Mesendoderm (in vitro differentiated cells): ENCODE measurements at regions not wholly inside any gene's neighbourhood (a gene's known extent, or its start where the extent isn't known, plus 50 kb on each side); places are given as distances from the start of the nearest gene placed in this dataset.

Experiments
- DNase-seq: peaks from one replicate; pipeline ENCODE4 v3.0.0; 2013
- H2AK5ac ChIP-seq: 2 replicates; pipeline ENCODE4 v1.6.1; 2013; ENCODE audit warnings: low read length, inconsistent platforms
- H2BK120ac ChIP-seq: 2 replicates; pipeline ENCODE4 v1.6.1; 2013; ENCODE audit warnings: low read depth, mild to moderate bottlenecking, low read length, moderate library complexity, mixed read lengths
- H2BK15ac ChIP-seq: replicated peaks from 2 replicates; pipeline ENCODE4 v1.6.1; 2013; ENCODE audit warnings: low read depth, mild to moderate bottlenecking, moderate library complexity
- H2BK5ac ChIP-seq: 2 replicates; pipeline ENCODE4 v1.6.1; 2013; ENCODE audit warnings: low read length, inconsistent platforms
- H3K18ac ChIP-seq: 2 replicates; pipeline ENCODE4 v1.6.1; 2013; ENCODE audit warnings: mild to moderate bottlenecking, low read length, mixed read lengths
- H3K23ac ChIP-seq: one replicate; pipeline ENCODE4 v1.6.1; 2013; ENCODE audit warnings: low read length
- H3K27ac ChIP-seq: 2 replicates; pipeline ENCODE4 v1.5.1; 2013; ENCODE audit warnings: low read depth, mild to moderate bottlenecking, inconsistent platforms, low read length, moderate library complexity
- H3K27me3 ChIP-seq: 2 replicates; pipeline ENCODE4 v1.6.1; 2013; ENCODE audit warnings: low read length, control low read depth, mild to moderate bottlenecking, inconsistent platforms; ENCODE audit not compliant: insufficient read depth, poor library complexity
- H3K36me3 ChIP-seq: 2 replicates; pipeline ENCODE4 v1.6.1; 2013; ENCODE audit warnings: low read length, inconsistent platforms; ENCODE audit not compliant: control insufficient read depth, insufficient read depth
- H3K4ac ChIP-seq: one replicate; pipeline ENCODE4 v1.6.1; 2013; ENCODE audit warnings: low read depth, mild to moderate bottlenecking, low read length, moderate library complexity
- H3K4me1 ChIP-seq: 2 replicates; pipeline ENCODE4 v1.6.1; 2013; ENCODE audit warnings: low read depth, low read length, inconsistent platforms; ENCODE audit not compliant: control insufficient read depth
- H3K4me2 ChIP-seq: 2 replicates; pipeline ENCODE4 v1.6.1; 2013; ENCODE audit warnings: low read length
- H3K4me3 ChIP-seq: 2 replicates; pipeline ENCODE4 v1.5.1; 2013; ENCODE audit warnings: mild to moderate bottlenecking, low read length
- H3K56ac ChIP-seq: one replicate; pipeline ENCODE4 v1.6.1; 2013; ENCODE audit warnings: low read length
- H3K79me1 ChIP-seq: 2 replicates; pipeline ENCODE4 v1.6.1; 2013; ENCODE audit warnings: low read length, inconsistent platforms
- H3K79me2 ChIP-seq: 2 replicates; pipeline ENCODE4 v1.6.1; 2013; ENCODE audit warnings: mild to moderate bottlenecking, low read length; ENCODE audit not compliant: control insufficient read depth, insufficient read depth
- H3K9ac ChIP-seq: 2 replicates; pipeline ENCODE4 v1.6.1; 2013; ENCODE audit warnings: low read length, inconsistent platforms
- H4K5ac ChIP-seq: one replicate; pipeline ENCODE4 v1.6.1; 2013; ENCODE audit warnings: low read length
- H4K8ac ChIP-seq: one replicate; pipeline ENCODE4 v1.6.1; 2013; ENCODE audit warnings: low read depth, mild to moderate bottlenecking, control low read depth, low read length, moderate library complexity
- WGBS: extraction: QIAGEN DNeasy Blood & Tissue Kit; methylation state at CpG from one replicate; pipeline ENCODE4 v1.1.7; 2013; ENCODE audit warnings: low lambda C conversion rate, missing lambda C conversion rate; ENCODE audit not compliant: insufficient coverage; ENCODE audit errors: extremely low coverage; 5-methylcytosine and 5-hydroxymethylcytosine counted together

GRCh38 chr5:2220741-2221140 lies 338.0 kb upstream of the IRX4 start:
- H3K36me3 ChIP-seq = no peaks in the 10 kb centered on the region
- no peak overlapping the region for H2BK120ac ChIP-seq
- H3K4ac ChIP-seq = no peak overlapping the region
- H3K4me3 ChIP-seq = no peak overlapping the region
- no peak overlapping the region for H4K5ac ChIP-seq
- H4K8ac ChIP-seq = no peak overlapping the region
- H2BK5ac ChIP-seq = no peak overlapping the region
- H3K27ac ChIP-seq = no peak overlapping the region
- H3K18ac ChIP-seq = no peak overlapping the region
- no peak overlapping the region for H2BK15ac ChIP-seq
- H3K9ac ChIP-seq = no peak overlapping the region
- no CpG with 5 or more reads among the region's 7 CpGs for WGBS
- H3K79me2 ChIP-seq = no peaks in the 10 kb centered on the region
- no peak overlapping the region for H2AK5ac ChIP-seq
- no peaks in the 10 kb centered on the region for H3K4me1 ChIP-seq
- H3K27me3 ChIP-seq = no peaks in the 10 kb centered on the region
- no peak overlapping the region for H3K23ac ChIP-seq
- no peak overlapping the region for H3K4me2 ChIP-seq
- no peaks in the 10 kb centered on the region for H3K79me1 ChIP-seq
- no peak overlapping the region for H3K56ac ChIP-seq
- no peak for DNase-seq

- no peak overlapping the region for H2AK5ac ChIP-seq
- WGBS = 73% methylated on average over 2 of the region's 3 CpGs
- no peak overlapping the region for H3K27ac ChIP-seq
- H3K4me1 ChIP-seq = no peaks in the 10 kb centered on the region
- no peak overlapping the region for H3K9ac ChIP-seq
- no peaks in the 10 kb centered on the region for H3K79me2 ChIP-seq
- H3K4ac ChIP-seq = no peak overlapping the region
- no peak overlapping the region for H3K4me2 ChIP-seq
- H3K23ac ChIP-seq = no peak overlapping the region
- no peaks in the 10 kb centered on the region for H3K27me3 ChIP-seq
- no peak for DNase-seq
- no peak overlapping the region for H2BK15ac ChIP-seq
- H4K5ac ChIP-seq = no peak overlapping the region
- H3K18ac ChIP-seq = no peak overlapping the region
- no peaks in the 10 kb centered on the region for H3K36me3 ChIP-seq
- no peak overlapping the region for H4K8ac ChIP-seq
- no peak overlapping the region for H3K4me3 ChIP-seq
- no peak overlapping the region for H2BK120ac ChIP-seq
- H3K56ac ChIP-seq = no peak overlapping the region
- no peak overlapping the region for H2BK5ac ChIP-seq
- no peaks in the 10 kb centered on the region for H3K79me1 ChIP-seq
Observed at GRCh38 chr5:2219149-2219776, 336.5 kb upstream of the IRX4 start.

- no peak for DNase-seq
Observed at GRCh38 chr5:2217219-2217618, 334.5 kb upstream of the IRX4 start.

GRCh38 chr5:2214910-2215590 lies 332.3 kb upstream of the IRX4 start:
- no peak overlapping the region for H4K8ac ChIP-seq
- H3K23ac ChIP-seq = no peak overlapping the region
- no peaks in the 10 kb centered on the region for H3K79me2 ChIP-seq
- H3K9ac ChIP-seq = no peak overlapping the region
- H3K79me1 ChIP-seq = no peaks in the 10 kb centered on the region
- no peak overlapping the region for H2BK120ac ChIP-seq
- H3K27ac ChIP-seq = no peak overlapping the region
- no peak overlapping the region for H4K5ac ChIP-seq
- H3K18ac ChIP-seq = no peak overlapping the region
- WGBS = no CpG with 5 or more reads among the region's 15 CpGs
- no peaks in the 10 kb centered on the region for H3K36me3 ChIP-seq
- H3K4me2 ChIP-seq = no peak overlapping the region
- H3K4me3 ChIP-seq = no peak overlapping the region
- no peak overlapping the region for H3K56ac ChIP-seq
- no peaks in the 10 kb centered on the region for H3K4me1 ChIP-seq
- no peaks in the 10 kb centered on the region for H3K27me3 ChIP-seq
- H2BK15ac ChIP-seq = no peak overlapping the region
- H3K4ac ChIP-seq = no peak overlapping the region
- H2BK5ac ChIP-seq = no peak overlapping the region
- no peak overlapping the region for H2AK5ac ChIP-seq
- no peak for DNase-seq

More at GRCh38 chr5:2217219-2217618, 334.5 kb upstream of the IRX4 start:
- no CpG with 5 or more reads among the region's 4 CpGs for WGBS
- Histone ChIP-seq H3K4ac (no peak overlapping the region), H3K36me3 (no peaks in the 10 kb centered on the region), H3K4me3 (no peak overlapping the region), H3K4me1 (no peaks in the 10 kb centered on the region), H3K4me2 (no peak overlapping the region), H3K27me3 (no peaks in the 10 kb centered on the region), H2AK5ac (no peak overlapping the region), H3K56ac (no peak overlapping the region), H3K27ac (no peak overlapping the region), H2BK5ac (no peak overlapping the region), H3K79me2 (no peaks in the 10 kb centered on the region), H3K18ac (no peak overlapping the region), H3K9ac (no peak overlapping the region), H2BK15ac (no peak overlapping the region), H3K79me1 (no peaks in the 10 kb centered on the region), H4K5ac (no peak overlapping the region), H4K8ac (no peak overlapping the region), H3K23ac (no peak overlapping the region), H2BK120ac (no peak overlapping the region)

DNA sequence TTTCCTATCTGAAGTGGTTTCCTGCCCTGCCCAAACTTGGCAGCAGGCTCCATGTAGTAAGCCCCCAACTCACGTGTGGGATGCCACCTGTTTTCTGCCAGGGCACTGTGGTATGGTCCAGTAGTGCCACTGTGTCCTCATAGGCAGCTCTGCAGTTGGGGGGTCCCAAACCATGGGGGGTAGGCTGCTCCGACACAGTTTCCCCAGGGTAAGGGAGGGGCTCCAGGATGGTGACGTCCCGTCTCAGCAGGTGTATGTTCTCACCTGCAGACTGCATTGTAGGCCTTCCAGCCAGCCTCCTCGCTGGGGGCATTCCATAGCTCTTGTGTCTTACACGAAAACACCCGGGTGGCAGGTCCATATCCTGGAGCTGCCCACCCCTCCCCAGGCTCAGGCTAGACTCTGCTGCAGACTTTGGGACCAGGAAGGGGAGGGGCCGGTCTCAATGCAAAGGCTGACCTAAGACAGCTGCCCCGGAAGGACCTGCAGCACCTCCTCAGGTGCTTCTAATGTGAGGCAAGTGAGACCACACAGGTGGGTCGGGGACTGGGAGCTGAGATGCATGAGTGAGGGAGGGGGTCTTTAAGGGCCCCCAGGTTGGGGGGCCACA lies 330.5 kb upstream of the IRX4 start:
- H3K27me3 ChIP-seq = no peaks in the 10 kb centered on the region
- no peak overlapping the region for H3K56ac ChIP-seq
- H3K4me2 ChIP-seq = no peak overlapping the region
- no peak overlapping the region for H3K18ac ChIP-seq
- no peak overlapping the region for H2BK15ac ChIP-seq
- WGBS = no CpG with 5 or more reads among the region's 10 CpGs
- no peak overlapping the region for H3K9ac ChIP-seq
- no peak overlapping the region for H3K27ac ChIP-seq
- H3K79me2 ChIP-seq = no peaks in the 10 kb centered on the region
- H4K5ac ChIP-seq = no peak overlapping the region
- no peak overlapping the region for H3K4ac ChIP-seq
- no peak overlapping the region for H3K23ac ChIP-seq
- no peak overlapping the region for H2BK120ac ChIP-seq
- no peak overlapping the region for H2BK5ac ChIP-seq
- H3K4me1 ChIP-seq = no peaks in the 10 kb centered on the region
- no peaks in the 10 kb centered on the region for H3K79me1 ChIP-seq
- no peak for DNase-seq
- H4K8ac ChIP-seq = no peak overlapping the region
- H2AK5ac ChIP-seq = no peak overlapping the region
- H3K4me3 ChIP-seq = no peak overlapping the region
- H3K36me3 ChIP-seq = no peaks in the 10 kb centered on the region
